Sigmoid colon (tissue), 6 donors: ENCODE measurements at regions not wholly inside any gene's neighbourhood (a gene's known extent, or its start where the extent isn't known, plus 50 kb on each side); places are given as distances from the start of the nearest gene placed in this dataset.

Experiments
- DNase-seq: peaks from one replicate; pipeline ENCODE4 v3.0.0-alpha.2; 2019
- H3K27ac ChIP-seq, 4 donors: fragments of 200-600 bp; sonication (generic); one replicate each; pipeline ENCODE4 v1.5.1; 2016 to 2019; ENCODE audit warnings: mild to moderate bottlenecking in 1 of 4
- H3K27me3 ChIP-seq, 3 donors: fragments of 200-600 bp; sonication (generic); one replicate each; pipeline ENCODE4 v1.5.1; 2019; ENCODE audit warnings: mild to moderate bottlenecking in 1 of 3
- H3K36me3 ChIP-seq, 4 donors: fragments of 200-600 bp; sonication (generic); one replicate each; pipeline ENCODE4 v1.5.1; 2016 to 2019
- H3K4me1 ChIP-seq, 4 donors: fragments of 200-600 bp; sonication (generic); one replicate each; pipeline ENCODE4 v1.5.1; 2017 to 2019
- H3K4me3 ChIP-seq, 4 donors: fragments of 200-600 bp; sonication (generic); one replicate each; pipeline ENCODE4 v1.5.1; 2017 to 2019; ENCODE audit warnings: mild to moderate bottlenecking in 2 of 4, moderate library complexity in 1 of 4
- H3K9me3 ChIP-seq, 4 donors: fragments of 200-600 bp in 3 of 4; sonication (generic) in 3 of 4; one replicate each; pipeline versions ENCODE4 v1.5.1 to v1.6.1; 2013 to 2019
- EP300 ChIP-seq, 4 donors: sonication (generic); formaldehyde crosslinking; IDR thresholded peaks; one replicate each; pipeline ENCODE4 v1.6.1; 2017; ENCODE audit warnings: antibody characterized with exemption in 4 of 4
- POLR2A ChIP-seq, 2 donors: fragments of 450-650 bp; IDR thresholded peaks; one replicate each; pipeline ENCODE4 v1.6.1; 2016; ENCODE audit warnings: antibody characterized with exemption in 2 of 2, mild to moderate bottlenecking in 2 of 2, moderate library complexity in 2 of 2
- POLR2AphosphoS5 ChIP-seq, 4 donors: sonication (generic); formaldehyde crosslinking; IDR thresholded peaks; one replicate each; pipeline ENCODE4 v1.6.1; 2017; ENCODE audit warnings: antibody characterized with exemption in 4 of 4
- WGBS, 2 donors: extraction: QIAGEN DNeasy Blood & Tissue Kit; methylation state at CpG; one replicate each; pipeline ENCODE4 v1.1.7; 2013; 5-methylcytosine and 5-hydroxymethylcytosine counted together
- intact Hi-C: fragments of 100-400 bp; cut with DNase I; formaldehyde crosslinking; loops from one replicate; pipeline ENCODE4 v1.15.1; 2023
- TF ChIP-seq, protein P1 (sequence below), 4 experiments: fragments of 450-650 bp in 3 of 4; fragments of 200-600 bp in 1 of 4; IDR thresholded peaks; one replicate each; pipeline ENCODE4 v1.5.1; 2016 to 2019; ENCODE audit warnings: antibody characterized with exemption in 4 of 4, mild to moderate bottlenecking in 3 of 4, moderate library complexity in 2 of 4
- donor health status: healthy with polysubstance abuse.
- donor health status: healthy.

DNA sequence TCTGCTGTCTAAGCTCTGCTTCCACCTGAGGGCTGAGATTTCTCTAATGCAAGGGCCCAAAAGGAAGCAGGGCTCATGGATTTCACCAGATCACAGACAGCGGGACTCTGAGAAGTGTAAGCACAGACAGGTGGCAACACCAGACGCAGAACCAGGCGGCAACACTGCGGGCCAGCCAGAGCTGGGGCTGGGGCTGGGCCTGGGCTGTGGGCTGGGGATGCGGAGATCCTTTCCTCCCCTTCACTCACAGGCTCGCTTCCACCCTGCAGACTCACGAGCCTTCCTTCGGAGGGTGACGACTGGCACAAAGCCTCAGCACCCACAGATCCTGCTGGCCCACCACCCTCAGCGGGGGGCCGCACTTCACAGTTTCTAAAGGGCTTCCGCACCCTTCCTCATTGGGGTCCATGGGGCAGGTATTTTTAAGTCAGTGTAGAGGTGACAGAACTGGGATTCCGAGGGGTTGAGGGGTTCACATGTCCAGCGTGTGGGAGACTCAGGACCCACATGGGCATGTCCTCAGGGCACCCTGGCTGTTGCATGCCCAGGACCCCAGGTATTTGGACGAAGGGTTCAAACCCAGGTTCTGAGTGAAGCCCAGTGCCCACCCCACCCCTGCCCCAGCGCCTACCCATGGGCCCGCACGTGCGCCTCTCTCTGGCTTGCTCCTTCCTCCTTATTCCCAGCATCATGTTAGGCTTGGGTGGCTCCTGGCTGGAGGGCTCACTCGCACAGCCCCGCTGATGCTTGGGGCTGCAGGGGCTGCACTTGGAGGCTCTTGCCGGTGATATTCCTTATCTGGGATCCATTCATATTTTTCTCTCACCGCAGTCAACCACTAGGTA, 137.3 kb upstream of the GPR12 start:
- Histone ChIP-seq H3K4me3 (no peak overlapping the region), H3K36me3 (no peaks in the 10 kb centered on the region), H3K27me3 (peaks cover 0 to 14% (median 8%) of the 10 kb centered on the region in 3 donors), H3K4me1 (no peaks in the 10 kb centered on the region), H3K9me3 (no peaks in the 10 kb centered on the region), H3K27ac (no peak overlapping the region)
- no peak for DNase-seq
- TF ChIP-seq, protein P1, sequence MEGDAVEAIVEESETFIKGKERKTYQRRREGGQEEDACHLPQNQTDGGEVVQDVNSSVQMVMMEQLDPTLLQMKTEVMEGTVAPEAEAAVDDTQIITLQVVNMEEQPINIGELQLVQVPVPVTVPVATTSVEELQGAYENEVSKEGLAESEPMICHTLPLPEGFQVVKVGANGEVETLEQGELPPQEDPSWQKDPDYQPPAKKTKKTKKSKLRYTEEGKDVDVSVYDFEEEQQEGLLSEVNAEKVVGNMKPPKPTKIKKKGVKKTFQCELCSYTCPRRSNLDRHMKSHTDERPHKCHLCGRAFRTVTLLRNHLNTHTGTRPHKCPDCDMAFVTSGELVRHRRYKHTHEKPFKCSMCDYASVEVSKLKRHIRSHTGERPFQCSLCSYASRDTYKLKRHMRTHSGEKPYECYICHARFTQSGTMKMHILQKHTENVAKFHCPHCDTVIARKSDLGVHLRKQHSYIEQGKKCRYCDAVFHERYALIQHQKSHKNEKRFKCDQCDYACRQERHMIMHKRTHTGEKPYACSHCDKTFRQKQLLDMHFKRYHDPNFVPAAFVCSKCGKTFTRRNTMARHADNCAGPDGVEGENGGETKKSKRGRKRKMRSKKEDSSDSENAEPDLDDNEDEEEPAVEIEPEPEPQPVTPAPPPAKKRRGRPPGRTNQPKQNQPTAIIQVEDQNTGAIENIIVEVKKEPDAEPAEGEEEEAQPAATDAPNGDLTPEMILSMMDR (IDR thresholded peaks at IDR 0.05) = no peak
- no peak for TF ChIP-seq POLR2A (IDR thresholded peaks at IDR 0.05)
- TF ChIP-seq EP300 (IDR thresholded peaks at IDR 0.05) = no peak
- no peak for TF ChIP-seq POLR2AphosphoS5 (IDR thresholded peaks at IDR 0.05)
- intact Hi-C loops = no loop called here
- 88 to 89% methylated on average over 23 of the region's 23 CpGs for WGBS, 2 donors

DNA sequence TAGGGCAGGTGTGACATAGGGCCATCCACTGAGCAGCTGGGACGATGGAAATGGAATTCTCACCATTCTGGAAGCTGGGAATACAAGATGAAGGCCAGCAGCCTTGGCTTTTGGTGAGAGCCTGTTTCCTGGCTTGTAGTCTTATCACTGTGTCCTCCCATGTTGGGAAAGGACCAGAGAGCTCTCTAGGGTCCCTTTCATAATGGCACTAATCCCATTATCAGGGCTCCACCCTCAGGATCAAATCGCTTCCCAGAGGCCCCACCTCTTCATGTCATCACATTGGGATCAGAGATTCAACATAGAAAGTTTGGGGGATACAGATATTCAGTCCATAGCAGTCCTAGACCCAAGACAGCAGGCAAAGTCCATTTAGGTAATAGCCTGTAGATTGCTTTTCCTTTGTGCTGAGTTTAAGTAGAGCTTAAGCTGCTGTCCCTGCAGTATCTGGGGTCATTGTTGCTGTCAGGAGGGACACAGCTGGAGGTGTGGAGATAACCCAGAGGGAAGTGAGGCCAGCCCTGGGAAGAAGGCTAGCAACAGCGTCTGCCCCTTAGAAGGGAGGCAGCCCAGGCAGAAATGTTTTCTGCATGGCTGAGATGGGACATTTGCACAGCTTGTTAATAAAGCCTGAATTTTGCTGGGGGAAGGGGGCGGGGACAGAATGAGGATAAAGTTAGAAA, 136.5 kb upstream of the GPR12 start:
- H3K36me3 ChIP-seq = no peaks in the 10 kb centered on the region
- WGBS, 2 donors = 43 to 56% methylated on average over 4 of the region's 4 CpGs
- peaks cover 0 to 14% (median 8%) of the 10 kb centered on the region in 3 donors for H3K27me3 ChIP-seq
- no peaks in the 10 kb centered on the region for H3K4me1 ChIP-seq
- intact Hi-C loops = no loop called here
- TF ChIP-seq, protein P1 (IDR thresholded peaks at IDR 0.05) = no peak
- H3K9me3 ChIP-seq = no peaks in the 10 kb centered on the region
- no peak for DNase-seq
- H3K27ac ChIP-seq = no peak overlapping the region
- no peak overlapping the region for H3K4me3 ChIP-seq

DNA sequence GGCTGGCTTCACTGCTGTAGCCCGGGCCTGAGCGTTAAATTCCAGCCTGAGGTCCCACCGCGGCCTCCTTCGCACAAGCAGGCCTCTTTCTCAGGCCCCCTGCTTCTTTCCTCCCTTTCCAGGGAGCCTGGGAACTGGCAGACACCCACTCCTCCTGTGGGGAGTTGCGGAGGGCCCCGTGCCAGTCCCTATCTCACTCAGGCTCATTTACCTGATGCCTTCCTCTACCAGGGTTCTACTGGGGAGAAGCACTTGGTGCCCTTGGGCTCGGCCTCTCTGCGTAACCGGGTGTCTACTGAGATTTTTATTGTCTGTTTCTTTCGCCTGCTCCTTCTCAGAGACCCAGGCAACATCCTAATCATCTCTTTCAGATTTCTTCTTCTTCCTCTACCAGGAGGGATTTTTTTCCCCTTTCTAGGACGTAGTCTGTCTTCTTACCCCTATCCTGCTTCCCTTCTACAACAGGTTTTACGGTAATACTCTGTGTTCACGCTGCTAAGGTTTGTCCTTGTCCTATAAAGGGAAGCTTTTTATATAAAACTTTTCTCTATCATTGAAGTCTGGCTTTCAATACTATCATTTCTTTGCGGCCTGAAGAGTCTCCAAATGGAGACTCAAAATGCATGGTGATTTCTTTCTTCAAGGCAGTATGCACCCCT, 135.4 kb upstream of the GPR12 start:
- no peaks in the 10 kb centered on the region for H3K4me1 ChIP-seq
- intact Hi-C loops = no loop called here
- H3K4me3 ChIP-seq = no peak overlapping the region
- no peak overlapping the region for H3K27ac ChIP-seq
- TF ChIP-seq POLR2AphosphoS5 (IDR thresholded peaks at IDR 0.05) (no peak), EP300 (IDR thresholded peaks at IDR 0.05) (no peak), POLR2A (IDR thresholded peaks at IDR 0.05) (no peak)
- TF ChIP-seq, protein P1 (IDR thresholded peaks at IDR 0.05) = no peak
- no peaks in the 10 kb centered on the region for H3K36me3 ChIP-seq
- DNase-seq = no peak
- peaks cover 0 to 14% (median 8%) of the 10 kb centered on the region in 3 donors for H3K27me3 ChIP-seq
- H3K9me3 ChIP-seq = no peaks in the 10 kb centered on the region
- 52 to 61% methylated on average over 15 of the region's 15 CpGs for WGBS, 2 donors

DNA sequence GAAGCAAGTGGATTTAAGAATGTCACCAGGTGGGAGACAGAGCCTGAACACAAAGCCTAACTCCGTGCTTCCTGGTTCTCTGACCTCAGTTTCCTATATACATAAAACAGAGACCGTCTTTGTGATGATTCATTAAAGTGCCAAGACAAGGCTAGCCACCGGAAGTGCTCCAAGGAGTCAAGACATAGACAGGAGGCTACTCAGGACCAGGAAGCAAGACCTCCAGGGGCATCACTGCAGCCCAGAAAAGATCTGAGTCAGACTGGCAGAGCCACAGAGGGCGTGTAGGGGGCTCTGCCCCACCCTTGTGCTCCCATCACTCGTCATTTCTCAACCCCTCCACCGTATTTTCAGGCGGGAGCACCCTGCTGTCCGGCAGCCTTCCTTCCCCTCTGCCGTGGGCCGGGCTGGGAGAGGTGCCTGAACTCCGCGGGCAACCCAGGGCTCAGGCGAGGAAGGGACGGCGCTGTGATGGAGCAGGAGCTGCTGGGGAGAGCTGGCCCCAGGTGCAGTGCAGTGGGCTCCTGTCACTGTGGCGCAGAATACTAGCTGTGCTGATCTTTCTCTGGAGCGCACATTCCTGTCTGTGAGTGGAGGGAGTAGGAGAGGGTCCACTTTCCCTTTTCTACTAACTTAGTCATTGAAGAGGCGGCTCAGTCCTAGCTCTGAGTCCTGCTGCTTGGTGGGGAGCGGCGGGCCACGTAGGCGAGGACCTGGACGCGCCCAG, 134.7 kb upstream of the GPR12 start:
- H3K27me3 ChIP-seq = peaks cover 0 to 14% (median 8%) of the 10 kb centered on the region in 3 donors
- TF ChIP-seq POLR2AphosphoS5 (IDR thresholded peaks at IDR 0.05) (no peak), EP300 (IDR thresholded peaks at IDR 0.05) (no peak)
- H3K4me3 ChIP-seq = no peak overlapping the region
- intact Hi-C loops = no loop called here
- no peaks in the 10 kb centered on the region for H3K9me3 ChIP-seq
- no peaks in the 10 kb centered on the region for H3K4me1 ChIP-seq
- no peak overlapping the region for H3K27ac ChIP-seq
- WGBS, 2 donors = 38 to 43% methylated on average over 24 of the region's 24 CpGs
- H3K36me3 ChIP-seq = no peaks in the 10 kb centered on the region
- DNase-seq = no peak
